CD14-positive monocyte (primary cell): ENCODE measurements at regions not wholly inside any gene's neighbourhood (a gene's known extent, or its start where the extent isn't known, plus 50 kb on each side); places are given as distances from the start of the nearest gene placed in this dataset.

ENCODE experiments used
- DNase-seq, 3 donors: peaks; one replicate each; pipeline ENCODE4 v3.0.0-alpha.2; 2011 to 2022
- H2AFZ ChIP-seq: 2 replicates; pipeline ENCODE4 v1.6.0; 2012; ENCODE audit warnings: mild to moderate bottlenecking, low read depth, low read length, inconsistent platforms; ENCODE audit not compliant: insufficient read depth, poor library complexity, severe bottlenecking
- H3K27ac ChIP-seq, 2 donors: 1 replicate in 1 of 2; 2 replicates in 1 of 2; pipeline ENCODE4 v1.5.1; 2012 to 2013; ENCODE audit warnings: low read length in 2 of 2, control low read depth in 1 of 2, inconsistent platforms in 1 of 2, low read depth in 1 of 2, mild to moderate bottlenecking in 1 of 2
- H3K27me3 ChIP-seq, 2 donors: one replicate each; pipeline versions ENCODE4 v1.6.0 to v1.6.1; 2011 to 2013; ENCODE audit warnings: low read length in 2 of 2; ENCODE audit not compliant: control insufficient read depth in 2 of 2, insufficient read depth in 2 of 2
- H3K36me3 ChIP-seq, 2 donors: replicated peaks in 1 of 2; 1 replicate in 1 of 2; 2 replicates in 1 of 2; pipeline versions ENCODE4 v1.5.1 to v1.6.1; 2012 to 2013; ENCODE audit warnings: low read length in 2 of 2, control low read depth in 1 of 2, inconsistent platforms in 1 of 2, mild to moderate bottlenecking in 1 of 2; ENCODE audit not compliant: insufficient read depth in 2 of 2, control insufficient read depth in 1 of 2
- H3K4me1 ChIP-seq, 2 donors: 1 replicate in 1 of 2; 2 replicates in 1 of 2; pipeline versions ENCODE4 v1.5.1 to v1.6.1; 2012 to 2013; ENCODE audit warnings: low read length in 2 of 2, control low read depth in 1 of 2, inconsistent platforms in 1 of 2, mild to moderate bottlenecking in 1 of 2, moderate library complexity in 1 of 2; ENCODE audit not compliant: insufficient read depth in 2 of 2, control insufficient read depth in 1 of 2
- H3K4me2 ChIP-seq: replicated peaks from 2 replicates; pipeline ENCODE3; 2012; ENCODE audit warnings: low read length, moderate library complexity, mild to moderate bottlenecking; ENCODE audit not compliant: poor library complexity, severe bottlenecking; ENCODE audit errors: extremely low read depth
- H3K4me3 ChIP-seq, 3 experiments: fragments of 200-600 bp in 1 of 3; sonication (generic) in 1 of 3; replicated peaks in 1 of 3; 1 replicate in 2 of 3; 2 replicates in 1 of 3; pipeline ENCODE4 v1.5.1; 2011 to 2013; ENCODE audit warnings: low read length in 3 of 3, mild to moderate bottlenecking in 3 of 3, control low read depth in 2 of 3, low read depth in 2 of 3, inconsistent platforms in 1 of 3, moderate library complexity in 1 of 3
- H3K79me2 ChIP-seq: 2 replicates; pipeline ENCODE4 v1.6.0; 2012; ENCODE audit warnings: mild to moderate bottlenecking, control low read depth, inconsistent platforms, low read length, moderate library complexity; ENCODE audit not compliant: insufficient read depth
- H3K9ac ChIP-seq: 2 replicates; pipeline ENCODE4 v1.6.0; 2017; ENCODE audit warnings: low read length, mild to moderate bottlenecking; ENCODE audit not compliant: insufficient read depth, poor library complexity, severe bottlenecking
- H3K9me3 ChIP-seq, 2 donors: replicated peaks in 1 of 2; 1 replicate in 1 of 2; 2 replicates in 1 of 2; pipeline versions ENCODE4 v1.5.1 to v1.6.1; 2012 to 2013; ENCODE audit warnings: low read length in 2 of 2, control low read depth in 1 of 2; ENCODE audit not compliant: control insufficient read depth in 1 of 2, insufficient read depth in 1 of 2
- H4K20me1 ChIP-seq: 2 replicates; pipeline ENCODE4 v1.6.0; 2012; ENCODE audit warnings: mild to moderate bottlenecking, low read length, control low read depth, moderate library complexity; ENCODE audit not compliant: insufficient read depth
- H3K27ac Mint-ChIP-seq, 7 donors: one replicate each; pipeline ENCODE4 v1.8.0; 2020; ENCODE audit warnings: mild to moderate bottlenecking in 7 of 7, mixed read lengths in 7 of 7, moderate library complexity in 6 of 7, inconsistent platforms in 2 of 7
- H3K27me3 Mint-ChIP-seq, 3 donors: one replicate each; pipeline ENCODE4 v1.8.0; 2021 to 2022; ENCODE audit warnings: low read depth in 3 of 3, mild to moderate bottlenecking in 3 of 3, mixed read lengths in 3 of 3, moderate library complexity in 3 of 3, inconsistent platforms in 1 of 3
- H3K36me3 Mint-ChIP-seq, 2 donors: one replicate each; pipeline ENCODE4 v1.8.0; 2020; ENCODE audit warnings: mixed read lengths in 2 of 2, inconsistent platforms in 1 of 2, mild to moderate bottlenecking in 1 of 2
- H3K4me1 Mint-ChIP-seq: one replicate; pipeline ENCODE4 v1.8.0; 2020; ENCODE audit warnings: mild to moderate bottlenecking, mixed read lengths
- H3K4me3 Mint-ChIP-seq, 2 donors: one replicate each; pipeline ENCODE4 v1.8.0; 2020; ENCODE audit warnings: mild to moderate bottlenecking in 2 of 2, mixed read lengths in 2 of 2, moderate library complexity in 1 of 2
- H3K9me3 Mint-ChIP-seq, 7 donors: one replicate each; pipeline ENCODE4 v1.8.0; 2020 to 2022; ENCODE audit warnings: mixed read lengths in 7 of 7, mild to moderate bottlenecking in 6 of 7, moderate library complexity in 6 of 7, inconsistent platforms in 2 of 7
- WGBS: methylation state at CpG from one replicate; pipeline ENCODE4 v1.1.5; 2013; ENCODE audit warnings: missing lambda C conversion rate; ENCODE audit not compliant: insufficient coverage; 5-methylcytosine and 5-hydroxymethylcytosine counted together
- intact Hi-C, 2 donors: fragments of 100-400 bp; cut with micrococcal nuclease; formaldehyde crosslinking; loops; one replicate each; pipeline versions ENCODE4 v1.15.0 to v1.15.1; 2023
- TF ChIP-seq, protein P1 (sequence below): fragments of 200-600 bp; IDR thresholded peaks from one replicate; pipeline ENCODE4 v1.8.0; 2022; ENCODE audit warnings: antibody characterized with exemption, mild to moderate bottlenecking

DNA sequence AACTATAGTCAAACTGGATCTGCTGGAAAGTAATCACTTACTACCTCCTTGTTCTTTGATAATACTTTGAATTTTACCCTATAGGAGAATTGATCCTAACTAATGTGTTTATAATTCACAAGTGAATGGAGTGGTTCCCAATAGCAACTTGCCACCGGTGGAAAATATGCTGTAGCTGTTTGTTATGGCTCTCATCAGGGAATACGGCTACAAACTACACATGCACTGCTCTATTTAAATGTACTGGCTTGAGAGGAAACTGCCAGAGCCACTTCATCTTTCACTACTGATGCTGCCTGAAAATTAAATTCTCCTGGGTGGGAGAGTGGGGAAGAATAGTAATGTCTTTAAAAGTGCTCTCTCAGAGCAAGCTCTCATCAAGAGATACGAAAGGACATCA, 448.5 kb upstream of the GRAMD2B start:
- DNase-seq = no peak
- H3K79me2 ChIP-seq = no peaks in the 10 kb centered on the region
- no peak overlapping the region for H3K27ac Mint-ChIP-seq
- no peak overlapping the region for H2AFZ ChIP-seq
- H3K4me1 Mint-ChIP-seq = no peaks in the 10 kb centered on the region
- 100% methylated on average over 1 of the region's 3 CpGs for WGBS
- H3K27ac ChIP-seq = no peak overlapping the region
- no peak overlapping the region for H3K4me3 Mint-ChIP-seq
- H3K36me3 Mint-ChIP-seq = no peaks in the 10 kb centered on the region
- intact Hi-C loops = no loop called here
- H3K4me2 ChIP-seq = no peak overlapping the region
- H3K36me3 ChIP-seq = no peaks in the 10 kb centered on the region
- no peak overlapping the region for H3K9ac ChIP-seq
- H4K20me1 ChIP-seq = no peaks in the 10 kb centered on the region
- no peaks in the 10 kb centered on the region for H3K4me1 ChIP-seq
- no peak overlapping the region for H3K4me3 ChIP-seq
- H3K27me3 Mint-ChIP-seq = no peaks in the 10 kb centered on the region
- no peaks in the 10 kb centered on the region for H3K27me3 ChIP-seq
- H3K9me3 ChIP-seq = peaks cover 0 to 3% of the 10 kb centered on the region in 2 donors
- peaks cover 0 to 4% (median 2%) of the 10 kb centered on the region in 7 donors for H3K9me3 Mint-ChIP-seq
- TF ChIP-seq, protein P1, sequence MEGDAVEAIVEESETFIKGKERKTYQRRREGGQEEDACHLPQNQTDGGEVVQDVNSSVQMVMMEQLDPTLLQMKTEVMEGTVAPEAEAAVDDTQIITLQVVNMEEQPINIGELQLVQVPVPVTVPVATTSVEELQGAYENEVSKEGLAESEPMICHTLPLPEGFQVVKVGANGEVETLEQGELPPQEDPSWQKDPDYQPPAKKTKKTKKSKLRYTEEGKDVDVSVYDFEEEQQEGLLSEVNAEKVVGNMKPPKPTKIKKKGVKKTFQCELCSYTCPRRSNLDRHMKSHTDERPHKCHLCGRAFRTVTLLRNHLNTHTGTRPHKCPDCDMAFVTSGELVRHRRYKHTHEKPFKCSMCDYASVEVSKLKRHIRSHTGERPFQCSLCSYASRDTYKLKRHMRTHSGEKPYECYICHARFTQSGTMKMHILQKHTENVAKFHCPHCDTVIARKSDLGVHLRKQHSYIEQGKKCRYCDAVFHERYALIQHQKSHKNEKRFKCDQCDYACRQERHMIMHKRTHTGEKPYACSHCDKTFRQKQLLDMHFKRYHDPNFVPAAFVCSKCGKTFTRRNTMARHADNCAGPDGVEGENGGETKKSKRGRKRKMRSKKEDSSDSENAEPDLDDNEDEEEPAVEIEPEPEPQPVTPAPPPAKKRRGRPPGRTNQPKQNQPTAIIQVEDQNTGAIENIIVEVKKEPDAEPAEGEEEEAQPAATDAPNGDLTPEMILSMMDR = no peak

- Mint-ChIP-seq H3K4me3 (no peak overlapping the region), H3K36me3 (no peaks in the 10 kb centered on the region), H3K27ac (no peak overlapping the region), H3K27me3 (no peaks in the 10 kb centered on the region), H3K4me1 (no peaks in the 10 kb centered on the region), H3K9me3 (peaks cover 0 to 2% (median 0%) of the 10 kb centered on the region in 7 donors)
- TF ChIP-seq, protein P1 = no peak
- Histone ChIP-seq H3K27me3 (no peaks in the 10 kb centered on the region), H3K4me3 (no peak overlapping the region), H3K4me2 (no peak overlapping the region), H3K9ac (no peak overlapping the region), H3K36me3 (no peaks in the 10 kb centered on the region), H2AFZ (no peak overlapping the region), H3K9me3 (no peaks in the 10 kb centered on the region), H3K4me1 (no peaks in the 10 kb centered on the region), H4K20me1 (no peaks in the 10 kb centered on the region), H3K27ac (no peak overlapping the region), H3K79me2 (no peaks in the 10 kb centered on the region)
- WGBS = no CpG with 5 or more reads among the region's 2 CpGs
- no peak for DNase-seq
- intact Hi-C loops = no loop called here
These were observed 446.7 kb upstream of the GRAMD2B start for GRCh38 chr5:125976421-125977000.
